HG03342 (cell line): ENCODE measurements at regions not wholly inside any gene's neighbourhood (a gene's known extent, or its start where the extent isn't known, plus 50 kb on each side); places are given as distances from the start of the nearest gene placed in this dataset.
"Not testable (repeated sequence)": the region's sequence is repeated elsewhere in the genome, so short reads cannot be mapped to it uniquely, and the experiment has no call there.

Experiments
- ATAC-seq: cut with Tn5 transposase; IDR thresholded peaks from one replicate; pipeline ENCODE4 v1.9.1; 2021; ENCODE audit warnings: mild to moderate bottlenecking, moderate library complexity; ENCODE audit not compliant: unreplicated experiment

DNA sequence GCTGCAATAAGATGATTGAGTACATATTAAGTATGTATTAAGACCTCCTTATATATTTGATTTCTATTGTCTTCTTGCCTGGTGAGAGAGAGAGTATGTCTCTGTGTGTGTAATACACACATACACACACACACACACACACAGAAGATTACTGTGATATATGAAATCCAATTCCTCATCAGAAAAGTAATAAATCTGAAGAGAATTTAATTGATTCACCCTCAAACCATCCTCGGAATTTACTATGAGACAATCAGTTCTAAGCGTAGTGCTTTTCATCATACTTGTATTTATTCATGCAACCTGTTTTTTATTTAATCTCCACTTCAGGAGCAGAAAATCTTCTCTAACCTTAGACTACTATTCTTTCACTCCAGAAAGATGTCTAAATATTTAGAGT lies 62.3 kb upstream of the TLL1 start:
- ATAC-seq: no peak

- ATAC-seq: no peak
These were observed 59.4 kb upstream of the TLL1 start for GRCh38 chr4:165813606-165814005.

DNA sequence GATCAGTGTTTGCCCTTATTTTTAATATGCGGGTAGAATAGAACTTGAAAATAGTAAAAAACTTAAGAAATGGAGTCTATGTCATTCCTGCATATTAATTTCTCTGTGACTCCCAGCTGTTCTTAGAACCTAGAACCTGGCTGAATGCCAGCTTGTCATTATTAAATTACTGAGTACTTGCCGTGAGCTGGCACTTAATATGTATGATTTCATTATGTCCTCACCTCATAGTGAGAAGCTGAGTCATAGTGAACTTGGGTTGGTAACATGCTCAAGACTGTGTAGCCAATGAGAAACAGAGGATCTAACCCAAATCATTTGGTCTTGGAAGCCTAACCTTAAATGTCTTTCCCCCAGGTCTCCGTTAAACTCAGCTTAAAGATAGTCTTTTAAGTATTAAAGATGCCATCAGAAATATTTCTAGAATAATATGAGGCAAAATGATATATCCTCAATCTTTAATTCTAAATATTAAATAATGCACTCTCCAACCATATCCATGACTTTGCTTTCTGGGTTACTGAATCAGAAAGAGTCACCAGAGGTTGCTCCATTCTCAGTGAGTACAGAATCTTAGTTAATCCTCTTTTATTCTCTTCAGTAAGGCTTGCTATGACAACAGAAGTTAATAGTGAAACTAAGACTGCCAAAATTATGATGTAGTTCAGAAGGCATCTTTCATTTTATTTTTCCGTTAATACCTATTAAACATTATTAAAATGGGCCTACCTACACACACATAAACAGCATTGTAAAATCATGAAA lies 58.6 kb upstream of the TLL1 start:
- ATAC-seq: no peak

GRCh38 chr4:165819126-165819525 lies 53.9 kb upstream of the TLL1 start:
- ATAC-seq: not testable (repeated sequence)
